ENCODE measurements at regions not wholly inside any gene's neighbourhood (a gene's known extent, or its start where the extent isn't known, plus 50 kb on each side); places are given as distances from the start of the nearest gene placed in this dataset.

- no peak for DNase-seq (ENCODE audit: low read depth in 2 of 3, low spot score in 2 of 3)
Measured at GRCh38 chr2:62596061-62596921, 90.3 kb upstream of the TMEM17 start.

DNA sequence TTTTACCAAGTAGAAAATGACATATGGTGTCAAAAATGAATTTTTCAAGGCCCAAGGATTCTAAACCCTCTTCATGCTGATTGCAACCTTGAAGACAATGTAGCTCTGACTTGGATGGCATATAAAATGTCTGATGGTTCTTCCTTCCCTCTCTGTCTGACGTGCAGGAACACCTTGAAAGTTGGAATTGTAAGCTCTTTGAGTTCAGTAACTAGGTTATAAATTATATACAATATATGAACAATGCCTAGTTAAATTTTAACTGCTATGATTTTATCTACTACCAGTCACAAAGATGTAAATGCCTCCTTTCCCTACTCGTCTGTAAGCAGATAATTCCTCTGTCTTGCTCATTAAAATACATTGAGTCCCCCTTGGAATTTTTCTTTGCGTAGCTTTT, 89.5 kb upstream of the TMEM17 start:
- DNase-seq (ENCODE audit: low read depth in 2 of 3, low spot score in 2 of 3): no peak

GRCh38 chr2:62593825-62594224, 87.8 kb upstream of the TMEM17 start:
- no peak for DNase-seq (ENCODE audit: low read depth in 2 of 3, low spot score in 2 of 3)

GRCh38 chr2:62591491-62591890, 85.5 kb upstream of the TMEM17 start:
- no peak for DNase-seq (ENCODE audit: low read depth in 2 of 3, low spot score in 2 of 3)

GRCh38 chr2:62589691-62590356, 83.8 kb upstream of the TMEM17 start:
- no peak for DNase-seq (ENCODE audit: low read depth in 2 of 3, low spot score in 2 of 3)

DNA sequence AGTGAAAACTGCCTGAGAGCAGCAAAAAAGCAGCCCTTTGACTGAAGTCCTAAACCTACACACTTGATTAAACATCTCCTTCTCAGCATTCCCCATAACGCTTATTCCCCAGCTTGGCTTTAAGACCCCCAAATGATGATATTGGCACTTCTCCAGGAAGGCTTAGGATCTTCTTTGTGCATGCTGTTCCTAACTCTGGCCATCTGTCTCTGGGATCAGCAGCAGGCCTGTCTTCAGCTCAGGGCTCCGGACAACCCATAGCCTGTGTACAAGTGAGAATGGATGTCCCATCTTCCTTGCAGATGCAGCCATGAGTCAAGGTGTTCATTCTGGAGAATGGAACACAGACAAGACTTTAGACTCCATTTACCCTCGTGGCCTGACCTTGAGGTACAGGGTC, 81.6 kb upstream of the TMEM17 start:
- DNase-seq (ENCODE audit: low read depth in 2 of 3, low spot score in 2 of 3): no peak

GRCh38 chr2:62586981-62587380, 81.0 kb upstream of the TMEM17 start:
- DNase-seq (ENCODE audit: low read depth in 2 of 3, low spot score in 2 of 3): peak in 2 of 3 donors; percentile 16 to 66

GRCh38 chr2:62578803-62579640, 73.0 kb upstream of the TMEM17 start:
- no peak for DNase-seq (ENCODE audit: low read depth in 2 of 3, low spot score in 2 of 3)

GRCh38 chr2:62577994-62578781, 72.2 kb upstream of the TMEM17 start:
- DNase-seq (ENCODE audit: low read depth in 2 of 3, low spot score in 2 of 3): no peak

DNA sequence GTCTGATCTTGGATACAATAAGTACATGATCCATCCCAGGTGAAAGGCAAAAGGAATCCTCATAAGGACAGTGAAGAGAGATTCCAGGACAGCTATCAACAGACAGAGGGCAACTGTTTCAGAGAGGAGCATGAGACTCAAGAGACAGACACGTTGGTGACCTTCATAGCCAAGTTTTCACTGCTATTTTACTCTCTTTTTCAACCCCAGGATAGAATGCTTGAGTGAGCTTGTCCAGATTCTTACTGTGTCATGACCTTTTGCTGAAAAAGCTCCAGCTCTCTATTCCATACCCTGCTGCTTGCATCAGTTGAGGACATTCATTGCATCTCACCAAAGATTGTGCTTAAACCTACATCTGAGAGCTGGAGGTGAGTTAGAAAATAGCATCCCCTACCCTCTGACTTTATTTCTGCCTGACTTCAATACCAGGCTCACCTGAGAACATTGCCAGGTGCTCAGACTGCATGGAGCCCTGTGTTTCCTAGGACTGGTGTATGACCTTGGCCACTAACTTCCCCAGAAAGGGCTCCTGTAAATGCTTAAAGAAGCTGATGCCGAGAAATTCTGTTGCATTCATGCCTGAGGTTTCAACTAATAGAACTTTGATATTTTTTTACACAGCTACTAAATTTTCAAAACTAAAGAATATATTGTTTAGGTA, 70.4 kb upstream of the TMEM17 start:
- no peak for DNase-seq (ENCODE audit: low read depth in 2 of 3, low spot score in 2 of 3)

DNA sequence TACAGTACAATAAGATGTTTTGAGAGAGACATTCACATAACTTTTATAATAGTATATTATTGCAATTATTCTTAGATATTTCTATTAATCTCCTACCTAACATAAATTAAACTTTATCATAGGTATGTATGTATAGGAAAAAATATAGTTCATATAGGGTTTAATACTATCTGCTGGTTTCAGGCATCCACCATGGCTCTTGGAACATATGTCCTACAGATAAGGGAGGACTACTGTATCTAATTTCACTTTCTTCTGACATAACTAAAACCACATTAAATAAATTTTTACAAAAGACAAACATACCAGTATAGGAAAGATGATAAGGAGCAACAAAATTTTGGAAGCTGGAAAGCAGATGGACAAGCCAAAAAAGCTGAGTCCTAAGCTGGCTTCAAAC, 67.9 kb upstream of the TMEM17 start:
- DNase-seq (ENCODE audit: low read depth in 2 of 3, low spot score in 2 of 3): no peak

- DNase-seq (ENCODE audit: low read depth in 2 of 3, low spot score in 2 of 3): no peak
Measured at GRCh38 chr2:62573137-62573731, 67.2 kb upstream of the TMEM17 start.

- DNase-seq (ENCODE audit: low read depth in 2 of 3, low spot score in 2 of 3): peak in 2 of 3 donors; percentile 24 to 31
Measured at GRCh38 chr2:62570861-62571698, 65.1 kb upstream of the TMEM17 start.

- no peak for DNase-seq (ENCODE audit: low read depth in 2 of 3, low spot score in 2 of 3)
Measured at GRCh38 chr2:62569907-62570841, 64.2 kb upstream of the TMEM17 start.

- no peak for DNase-seq (ENCODE audit: low read depth in 2 of 3, low spot score in 2 of 3)
Measured at GRCh38 chr2:62568983-62569837, 63.2 kb upstream of the TMEM17 start.

DNA sequence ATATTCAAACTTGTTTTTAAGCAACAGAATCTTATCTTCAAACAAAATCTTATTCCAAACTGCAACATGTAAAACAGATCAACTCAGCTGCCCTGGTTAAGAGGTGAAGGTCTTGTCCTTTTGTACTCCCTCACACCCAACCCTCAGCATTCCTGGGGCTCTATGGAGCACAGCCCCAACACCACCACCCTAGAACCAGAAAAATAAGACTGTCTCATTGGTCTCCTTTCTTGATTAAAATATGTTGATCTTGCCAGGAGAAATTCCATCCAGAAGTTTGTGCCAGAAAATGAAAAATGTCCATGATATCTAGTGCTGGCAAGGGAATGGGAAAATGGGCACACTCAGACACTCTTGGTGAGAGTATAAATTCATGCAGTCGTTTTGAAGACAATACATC, 62.1 kb upstream of the TMEM17 start:
- DNase-seq (ENCODE audit: low read depth in 2 of 3, low spot score in 2 of 3): no peak

DNA sequence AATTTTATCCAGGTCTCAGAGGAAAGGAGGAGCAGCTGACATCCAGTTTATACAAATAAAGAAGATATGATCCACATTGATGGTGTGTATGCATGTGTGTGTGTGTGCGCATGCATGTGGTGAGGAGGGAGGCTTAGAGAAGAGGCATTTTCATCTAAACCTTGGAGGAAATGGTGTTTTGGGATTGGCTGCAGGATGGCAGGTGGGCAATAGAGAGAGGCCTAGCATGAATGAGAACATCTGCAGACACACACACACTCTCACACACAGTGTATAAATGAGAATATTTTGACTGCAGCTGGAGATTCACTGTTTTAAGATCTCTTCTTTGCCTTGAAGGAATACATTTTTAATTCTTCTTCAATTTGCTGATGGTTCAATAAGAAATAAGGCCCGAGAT, 61.7 kb upstream of the TMEM17 start:
- no peak for DNase-seq (ENCODE audit: low read depth in 2 of 3, low spot score in 2 of 3)
